ENCODE measurements at regions not wholly inside any gene's neighbourhood (a gene's known extent, or its start where the extent isn't known, plus 50 kb on each side); places are given as distances from the start of the nearest gene placed in this dataset.

DNA sequence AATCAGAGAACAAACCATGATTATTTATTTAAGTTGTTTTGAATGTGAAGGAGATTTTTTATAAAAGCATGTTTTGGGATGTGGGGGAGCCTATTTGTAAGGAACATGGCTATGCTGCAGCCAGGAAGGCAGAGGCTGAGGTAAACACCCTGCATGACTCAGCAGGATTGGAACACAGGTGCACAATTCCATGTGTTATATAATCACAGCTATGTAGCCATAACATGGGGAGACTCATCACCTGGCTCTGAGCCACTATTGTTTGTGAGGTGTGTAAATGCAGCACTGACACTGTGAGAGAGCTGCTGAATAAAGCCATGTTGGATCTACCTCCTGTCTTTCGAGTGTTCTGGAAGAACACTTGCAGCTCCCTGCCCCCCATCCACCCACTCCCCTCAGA lies 1009.8 kb downstream of the DNAH5 start:
- TF ChIP-seq CTCF (IDR thresholded peaks at IDR 0.05), result no peak
- TF ChIP-seq POLR2A (IDR thresholded peaks at IDR 0.05), result no peak
- TF ChIP-seq POLR2AphosphoS5 (IDR thresholded peaks at IDR 0.05), result no peak

Measured in sigmoid colon (tissue), 4 donors.